Activated naive CD8-positive, alpha-beta T cell (primary cell): ENCODE measurements at regions not wholly inside any gene's neighbourhood (a gene's known extent, or its start where the extent isn't known, plus 50 kb on each side); places are given as distances from the start of the nearest gene placed in this dataset.
"Not testable (repeated sequence)": the region's sequence is repeated elsewhere in the genome, so short reads cannot be mapped to it uniquely, and the experiment has no call there.

Experiments used
- H3K27ac Mint-ChIP-seq: one replicate; pipeline ENCODE4 v1.8.0; 2021; ENCODE audit warnings: mixed read lengths
- H3K27me3 Mint-ChIP-seq: one replicate; pipeline ENCODE4 v1.8.0; 2021; ENCODE audit warnings: mixed read lengths
- H3K36me3 Mint-ChIP-seq: one replicate; pipeline ENCODE4 v1.8.0; 2021; ENCODE audit warnings: mixed read lengths
- H3K4me1 Mint-ChIP-seq: one replicate; pipeline ENCODE4 v1.8.0; 2021; ENCODE audit warnings: low read depth, mixed read lengths
- H3K4me3 Mint-ChIP-seq: one replicate; pipeline ENCODE4 v1.8.0; 2021; ENCODE audit warnings: mild to moderate bottlenecking, mixed read lengths
- H3K9me3 Mint-ChIP-seq: one replicate; pipeline ENCODE4 v1.8.0; 2021; ENCODE audit warnings: low read depth, mixed read lengths

DNA sequence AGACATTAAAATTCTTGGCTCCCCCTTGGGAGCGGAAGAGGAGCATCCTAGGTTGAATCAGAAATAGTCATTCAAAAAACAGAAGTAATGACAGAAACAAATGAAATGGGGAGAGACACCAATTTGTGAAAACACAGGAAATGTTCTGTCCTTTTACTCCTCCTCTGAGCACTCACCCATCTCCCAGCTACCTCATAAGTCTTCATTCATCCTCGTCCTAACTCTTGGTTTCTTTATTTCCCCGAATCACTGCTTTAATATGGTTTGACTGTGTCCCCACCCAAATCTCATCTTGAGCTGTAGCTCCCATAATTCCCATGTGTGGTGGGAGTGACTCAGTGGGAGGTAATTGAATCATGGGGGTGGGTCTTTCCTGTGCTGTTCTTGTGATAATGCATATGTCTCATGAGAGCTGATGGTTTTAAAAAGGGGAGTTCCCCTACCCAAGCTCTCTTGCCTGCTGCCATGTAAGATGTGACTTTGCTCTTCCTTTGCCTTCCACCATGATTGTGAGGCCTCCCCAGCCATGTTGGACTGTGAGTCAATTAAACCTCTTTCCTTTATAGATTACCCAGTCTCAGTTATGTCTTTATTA, 579.7 kb upstream of the CBLB start:
- H3K9me3 Mint-ChIP-seq: peaks cover 11% of the 10 kb centered on the region
- H3K36me3 Mint-ChIP-seq, H3K4me3 Mint-ChIP-seq, H3K27ac Mint-ChIP-seq, H3K4me1 Mint-ChIP-seq, H3K27me3 Mint-ChIP-seq: not testable (repeated sequence)

DNA sequence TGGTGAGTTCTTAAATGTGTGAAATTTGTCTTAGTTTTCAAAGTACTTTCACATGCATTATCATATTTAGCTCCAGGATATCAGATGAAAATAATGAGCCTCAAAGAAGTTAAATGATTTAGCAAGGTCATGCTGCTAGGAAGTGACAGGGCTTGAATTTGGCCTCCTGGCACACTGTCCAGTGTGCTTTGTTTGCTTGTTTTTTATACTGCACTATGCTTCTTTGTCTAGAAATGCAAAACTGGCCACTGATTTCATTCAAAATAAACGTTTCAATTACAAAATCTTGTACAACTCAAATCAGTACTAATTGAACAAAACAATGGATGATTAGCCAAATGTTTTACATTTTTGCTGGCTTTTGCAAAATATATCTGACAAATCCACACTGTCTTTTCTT, 583.3 kb upstream of the CBLB start:
- Mint-ChIP-seq H3K4me3 (no peak overlapping the region), H3K27ac (no peak overlapping the region), H3K27me3 (no peaks in the 10 kb centered on the region), H3K9me3 (peaks cover 11% of the 10 kb centered on the region), H3K36me3 (peaks cover 9% of the 10 kb centered on the region), H3K4me1 (peaks cover 3% of the 10 kb centered on the region)

GRCh38 chr3:106454497-106454896, 585.7 kb upstream of the CBLB start:
- H3K27ac Mint-ChIP-seq: no peak overlapping the region
- no peak overlapping the region for H3K4me3 Mint-ChIP-seq
- peaks cover 9% of the 10 kb centered on the region for H3K4me1 Mint-ChIP-seq
- no peaks in the 10 kb centered on the region for H3K9me3 Mint-ChIP-seq
- H3K27me3 Mint-ChIP-seq: no peaks in the 10 kb centered on the region
- no peaks in the 10 kb centered on the region for H3K36me3 Mint-ChIP-seq

DNA sequence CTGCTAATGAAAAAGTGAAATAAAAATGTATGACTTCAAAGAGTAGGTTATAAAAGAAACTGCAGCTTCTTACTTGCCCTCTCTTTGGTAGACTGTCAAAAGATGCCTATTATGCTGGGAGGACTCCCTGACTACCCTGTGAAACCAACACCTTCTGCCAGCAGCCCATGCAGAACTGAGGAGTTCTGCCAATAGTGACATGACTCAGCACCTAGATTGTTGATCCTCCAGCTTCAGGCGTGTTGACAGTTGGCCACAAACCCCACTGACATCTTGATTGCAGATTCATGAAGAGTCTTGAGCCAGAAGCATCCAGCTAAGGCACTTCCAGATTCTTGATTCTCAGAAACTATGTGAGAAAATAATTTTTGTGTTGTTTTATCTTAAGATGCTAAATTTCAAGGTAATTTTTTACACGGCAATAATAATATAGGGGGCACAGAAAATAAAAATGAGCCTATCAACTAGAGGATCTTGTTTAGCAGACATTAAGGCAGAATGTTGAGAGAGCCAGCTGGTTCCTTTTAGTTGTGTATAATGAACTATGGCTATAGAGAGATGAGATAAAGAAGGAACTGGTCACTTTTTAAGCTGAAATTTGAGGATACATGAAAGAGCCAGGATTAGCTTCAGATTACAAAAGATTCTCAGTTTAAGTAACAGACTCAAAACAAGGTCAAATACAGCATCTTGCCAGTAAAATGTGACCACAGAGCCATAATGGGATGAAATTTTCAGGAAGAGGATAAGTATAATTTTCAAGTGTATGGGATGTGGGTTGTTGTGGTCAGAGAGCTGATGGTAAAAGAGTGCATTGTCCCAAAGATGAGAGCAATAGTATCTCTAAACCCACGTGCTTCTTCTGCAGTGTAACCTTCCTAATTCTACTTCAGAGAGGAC, 588.7 kb upstream of the CBLB start:
- H3K36me3 Mint-ChIP-seq: peaks cover 2% of the 10 kb centered on the region
- no peak overlapping the region for H3K4me3 Mint-ChIP-seq
- no peaks in the 10 kb centered on the region for H3K27me3 Mint-ChIP-seq
- peaks cover 9% of the 10 kb centered on the region for H3K4me1 Mint-ChIP-seq
- peak overlapping the region; percentile 28 for H3K27ac Mint-ChIP-seq
- H3K9me3 Mint-ChIP-seq: peaks cover 8% of the 10 kb centered on the region

DNA sequence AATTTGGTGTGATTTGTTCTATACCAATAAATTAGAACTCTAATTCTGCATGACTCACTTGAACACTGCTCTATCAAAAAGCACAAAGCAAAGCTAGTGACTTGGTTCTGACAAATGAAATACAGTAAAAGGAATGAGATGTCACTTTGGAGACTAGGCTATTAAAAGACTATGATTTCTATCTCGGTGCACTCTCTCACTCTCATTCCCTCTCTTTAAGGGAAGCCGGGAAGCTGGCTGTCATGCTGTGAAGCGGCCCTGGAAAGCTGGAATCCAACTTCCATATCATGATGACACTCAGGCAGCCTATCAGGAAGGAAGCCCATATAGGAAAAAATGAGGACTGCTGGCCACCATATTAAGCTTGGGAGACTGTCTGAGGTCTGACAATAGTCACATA, 590.1 kb upstream of the CBLB start:
- Mint-ChIP-seq H3K4me3 (no peak overlapping the region), H3K27ac (no peak overlapping the region), H3K27me3 (no peaks in the 10 kb centered on the region), H3K36me3 (peaks cover 2% of the 10 kb centered on the region), H3K4me1 (peaks cover 9% of the 10 kb centered on the region), H3K9me3 (peaks cover 14% of the 10 kb centered on the region)

- H3K36me3 Mint-ChIP-seq: peaks cover 7% of the 10 kb centered on the region
- H3K4me1 Mint-ChIP-seq: no peaks in the 10 kb centered on the region
- no peak overlapping the region for H3K27ac Mint-ChIP-seq
- no peaks in the 10 kb centered on the region for H3K27me3 Mint-ChIP-seq
- no peak overlapping the region for H3K4me3 Mint-ChIP-seq
- peaks cover 20% of the 10 kb centered on the region for H3K9me3 Mint-ChIP-seq
Observed at GRCh38 chr3:106466881-106467280, 598.1 kb upstream of the CBLB start.

DNA sequence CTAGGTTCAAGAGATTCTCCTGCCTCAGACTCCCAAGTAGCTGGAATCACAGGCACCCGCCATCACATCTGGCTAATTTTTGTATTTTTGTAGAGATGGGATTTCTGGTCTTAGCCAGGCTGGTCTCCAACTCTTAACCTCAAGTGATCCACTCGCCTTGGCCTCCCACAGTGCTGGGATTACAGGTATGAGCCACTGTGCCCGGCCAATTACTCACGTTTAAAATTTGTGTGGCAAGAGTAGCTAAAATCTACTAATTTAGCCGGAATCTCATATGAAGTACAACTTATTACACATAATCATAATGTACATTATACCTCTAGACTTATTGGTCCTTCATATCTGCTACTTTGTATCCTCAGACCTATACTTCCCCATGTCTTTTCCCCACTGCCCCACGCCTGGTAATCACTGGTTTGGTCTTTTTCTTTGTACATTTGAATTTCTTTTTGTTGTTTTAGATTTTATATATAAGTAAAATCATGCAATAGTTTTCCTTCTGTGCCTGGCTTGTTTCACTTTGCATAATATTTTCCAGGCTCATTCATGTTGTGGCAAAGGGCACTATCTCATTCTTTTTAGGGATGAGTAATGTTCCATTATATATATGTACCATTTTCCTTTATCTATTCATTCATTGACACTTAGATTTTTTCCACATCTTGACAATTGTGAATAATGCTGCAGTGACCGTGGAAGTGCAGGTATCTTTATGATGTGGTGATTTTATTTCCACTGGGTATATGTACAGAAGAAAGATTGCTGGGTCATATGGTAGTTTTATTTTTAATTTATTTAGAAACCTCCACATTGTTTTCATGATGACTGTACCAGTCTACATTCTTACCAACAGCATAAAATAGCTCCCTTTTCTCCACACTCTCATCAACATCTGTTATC, 605.0 kb upstream of the CBLB start:
- no peaks in the 10 kb centered on the region for H3K27me3 Mint-ChIP-seq
- peaks cover 9% of the 10 kb centered on the region for H3K36me3 Mint-ChIP-seq
- H3K9me3 Mint-ChIP-seq: peaks cover 19% of the 10 kb centered on the region
- peak overlapping the region; percentile 14 for H3K4me3 Mint-ChIP-seq
- H3K27ac Mint-ChIP-seq: peak overlapping the region; percentile 97
- H3K4me1 Mint-ChIP-seq: peaks cover 20% of the 10 kb centered on the region

GRCh38 chr3:106482451-106482850, 613.6 kb upstream of the CBLB start:
- peaks cover 23% of the 10 kb centered on the region for H3K9me3 Mint-ChIP-seq
- H3K27ac Mint-ChIP-seq: no peak overlapping the region

GRCh38 chr3:106485217-106485616, 616.4 kb upstream of the CBLB start:
- H3K27me3 Mint-ChIP-seq: peaks cover 1% of the 10 kb centered on the region

More at GRCh38 chr3:106482451-106482850, 613.6 kb upstream of the CBLB start:
- H3K4me1 Mint-ChIP-seq: no peaks in the 10 kb centered on the region
- H3K36me3 Mint-ChIP-seq: peaks cover 7% of the 10 kb centered on the region
- no peak overlapping the region for H3K4me3 Mint-ChIP-seq
- peaks cover 1% of the 10 kb centered on the region for H3K27me3 Mint-ChIP-seq

DNA sequence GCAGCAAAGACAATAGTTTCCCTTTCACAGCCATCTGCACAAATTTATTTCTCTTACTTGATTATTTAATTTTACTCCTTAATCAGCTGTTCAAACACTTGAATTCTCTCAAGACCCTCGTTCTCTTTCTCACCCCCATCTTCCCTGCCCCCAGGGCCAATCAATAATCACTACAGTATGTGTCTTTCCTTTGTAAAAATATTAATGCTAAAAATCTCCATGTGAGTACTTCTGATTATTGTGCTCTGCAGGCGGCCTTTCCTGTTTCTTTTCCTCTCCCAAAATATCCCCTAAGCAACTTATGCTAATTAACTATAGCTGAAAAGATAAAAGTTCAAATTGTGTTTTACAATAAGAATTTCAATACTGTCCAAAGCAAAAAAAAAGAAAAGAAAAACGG, 617.0 kb upstream of the CBLB start:
- H3K4me1 Mint-ChIP-seq: no peaks in the 10 kb centered on the region
- peaks cover 5% of the 10 kb centered on the region for H3K9me3 Mint-ChIP-seq
- H3K27me3 Mint-ChIP-seq: peaks cover 1% of the 10 kb centered on the region
- no peak overlapping the region for H3K4me3 Mint-ChIP-seq
- H3K36me3 Mint-ChIP-seq: no peaks in the 10 kb centered on the region
- no peak overlapping the region for H3K27ac Mint-ChIP-seq

More at GRCh38 chr3:106485217-106485616, 616.4 kb upstream of the CBLB start:
- Mint-ChIP-seq H3K9me3 (peaks cover 8% of the 10 kb centered on the region), H3K4me3 (no peak overlapping the region), H3K27ac (no peak overlapping the region), H3K36me3 (no peaks in the 10 kb centered on the region), H3K4me1 (no peaks in the 10 kb centered on the region)

DNA sequence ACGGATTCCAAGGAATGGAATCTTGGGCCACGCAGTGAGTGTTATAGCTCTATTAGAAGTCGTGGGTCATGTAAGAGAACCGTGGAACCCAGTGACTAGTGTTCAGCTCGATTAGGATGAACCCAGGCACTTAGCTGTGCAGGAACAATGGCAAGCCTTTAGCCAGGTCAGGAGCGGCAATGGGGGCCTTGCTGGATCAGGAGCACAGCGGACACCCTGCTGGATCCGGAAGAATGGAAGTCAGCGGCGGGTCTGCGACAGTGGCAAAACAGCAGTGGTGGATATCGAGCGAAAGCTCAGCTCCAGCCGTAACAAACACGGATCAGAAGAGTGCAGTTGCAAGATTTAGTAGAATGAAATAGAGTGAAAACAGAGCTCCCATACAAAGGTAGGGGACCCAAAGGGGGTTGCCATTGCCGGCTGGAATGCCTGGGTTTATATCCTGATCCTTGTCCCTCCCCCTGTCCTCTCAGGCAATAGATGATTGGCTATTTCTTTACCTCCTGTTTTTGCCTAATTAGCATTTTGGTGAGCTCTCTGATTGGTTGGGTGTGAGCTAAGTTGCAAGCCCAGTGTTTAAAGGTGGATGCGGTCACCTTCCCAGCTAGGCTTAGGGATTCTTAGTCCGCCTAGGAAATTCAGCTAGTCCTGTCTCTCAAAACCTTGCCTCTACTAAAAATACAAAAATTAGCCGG, 618.3 kb upstream of the CBLB start:
- H3K27me3 Mint-ChIP-seq, H3K9me3 Mint-ChIP-seq, H3K4me1 Mint-ChIP-seq, H3K36me3 Mint-ChIP-seq, H3K4me3 Mint-ChIP-seq, H3K27ac Mint-ChIP-seq: not testable (repeated sequence)

- Mint-ChIP-seq H3K27ac (no peak overlapping the region), H3K4me1 (no peaks in the 10 kb centered on the region), H3K4me3 (no peak overlapping the region), H3K9me3 (no peaks in the 10 kb centered on the region), H3K27me3 (peaks cover 1% of the 10 kb centered on the region), H3K36me3 (no peaks in the 10 kb centered on the region)
Observed at GRCh38 chr3:106488331-106488730, 619.5 kb upstream of the CBLB start.

DNA sequence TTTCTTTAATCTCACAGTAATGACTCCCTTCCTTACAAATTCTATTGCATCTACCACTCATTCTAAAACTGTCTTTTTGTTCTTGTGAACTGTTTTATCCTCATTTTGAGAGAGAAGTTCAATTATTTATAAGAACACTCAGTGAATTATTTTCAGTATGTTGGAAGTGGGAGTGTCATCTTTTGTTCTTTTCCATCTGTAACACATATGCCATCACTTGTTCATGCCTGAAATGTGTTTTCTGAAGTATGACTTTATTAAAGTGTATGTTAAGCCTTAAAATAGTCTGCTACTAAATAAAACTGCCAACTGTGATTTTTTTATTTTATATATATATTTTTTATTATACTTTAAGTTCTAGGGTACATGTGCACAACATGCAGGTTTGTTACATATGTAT, 623.0 kb upstream of the CBLB start:
- no peaks in the 10 kb centered on the region for H3K4me1 Mint-ChIP-seq
- H3K27ac Mint-ChIP-seq: no peak overlapping the region
- no peaks in the 10 kb centered on the region for H3K36me3 Mint-ChIP-seq
- no peaks in the 10 kb centered on the region for H3K27me3 Mint-ChIP-seq
- no peak overlapping the region for H3K4me3 Mint-ChIP-seq
- H3K9me3 Mint-ChIP-seq: no peaks in the 10 kb centered on the region

DNA sequence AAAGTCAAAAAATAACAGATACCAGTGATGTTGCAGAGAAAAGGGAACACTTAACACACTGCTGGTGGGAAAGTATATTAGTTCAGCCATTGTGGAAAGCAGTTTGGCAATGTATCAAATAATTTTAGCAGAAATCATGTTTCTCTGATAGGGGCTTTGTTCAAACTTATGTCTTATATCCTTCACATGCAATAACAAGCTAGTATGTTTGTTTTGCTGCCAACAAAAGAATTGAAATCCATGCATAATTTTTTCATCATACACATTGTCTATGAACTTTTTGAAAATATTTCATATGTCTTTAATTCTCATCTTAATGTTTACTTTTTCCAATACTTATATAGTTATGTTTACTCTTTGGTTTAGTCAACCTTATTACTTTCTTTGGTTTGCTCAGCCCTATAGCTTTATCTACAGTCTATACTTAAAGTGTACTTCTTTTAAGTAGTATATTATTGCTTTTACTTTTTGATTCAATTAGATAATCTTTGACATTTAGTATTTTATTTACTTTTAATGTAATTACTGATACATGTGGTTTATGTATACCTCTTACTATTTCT, 639.6 kb upstream of the CBLB start:
- Mint-ChIP-seq H3K27me3 (no peaks in the 10 kb centered on the region), H3K36me3 (peaks cover 2% of the 10 kb centered on the region), H3K9me3 (peaks cover 3% of the 10 kb centered on the region)

More for the DNA sequence above, 639.6 kb upstream of the CBLB start:
- Mint-ChIP-seq H3K27ac (no peak overlapping the region), H3K4me3 (no peak overlapping the region), H3K4me1 (peaks cover 7% of the 10 kb centered on the region)
